Tibial artery (tissue), 4 donors: ENCODE measurements at regions not wholly inside any gene's neighbourhood (a gene's known extent, or its start where the extent isn't known, plus 50 kb on each side); places are given as distances from the start of the nearest gene placed in this dataset.

Source experiments
- DNase-seq, 2 donors: peaks; one replicate each; pipeline ENCODE4 v3.0.0-alpha.2; 2019
- H3K27ac ChIP-seq, 2 donors: fragments of 200-600 bp; sonication (generic) in 1 of 2; 1 replicate in 1 of 2; 2 replicates in 1 of 2; pipeline ENCODE4 v1.5.1; 2018 to 2019; ENCODE audit warnings: mild to moderate bottlenecking in 1 of 2
- H3K27me3 ChIP-seq, 2 donors: fragments of 200-600 bp; sonication (generic) in 1 of 2; one replicate each; pipeline versions ENCODE4 v1.5.1 to v1.6.0; 2016 to 2019
- H3K36me3 ChIP-seq, 3 donors: fragments of 200-600 bp; sonication (generic) in 2 of 3; one replicate each; pipeline ENCODE4 v1.5.1; 2016 to 2019; ENCODE audit warnings: mild to moderate bottlenecking in 2 of 3
- H3K4me1 ChIP-seq, 4 donors: fragments of 200-600 bp; sonication (generic) in 2 of 4; 1 replicate in 3 of 4; 2 replicates in 1 of 4; pipeline ENCODE4 v1.5.1; 2016 to 2019
- H3K4me3 ChIP-seq, 2 donors: fragments of 200-600 bp; sonication (generic) in 1 of 2; 1 replicate in 1 of 2; 2 replicates in 1 of 2; pipeline ENCODE4 v1.5.1; 2018 to 2019; ENCODE audit warnings: mild to moderate bottlenecking in 2 of 2
- H3K9me3 ChIP-seq, 3 donors: fragments of 200-600 bp; sonication (generic) in 1 of 3; one replicate each; pipeline ENCODE4 v1.5.1; 2016 to 2019
- CTCF ChIP-seq, 2 experiments: fragments of 200-600 bp in 1 of 2; fragments of 450-650 bp in 1 of 2; IDR thresholded peaks; one replicate each; pipeline ENCODE4 v1.5.1; 2017 to 2019; ENCODE audit warnings: antibody characterized with exemption in 2 of 2, mild to moderate bottlenecking in 1 of 2, moderate library complexity in 1 of 2
- intact Hi-C: fragments of 100-400 bp; cut with DNase I; formaldehyde crosslinking; loops from one replicate; pipeline ENCODE4 v1.15.0; 2023; ENCODE audit warnings: low total_unique reads

GRCh38 chr18:60775978-60776377, 403.4 kb upstream of the MC4R start:
- H3K27me3 ChIP-seq: no peaks in the 10 kb centered on the region
- DNase-seq: no peak
- H3K27ac ChIP-seq: no peak overlapping the region
- intact Hi-C loops: no loop called here
- TF ChIP-seq CTCF (IDR thresholded peaks at IDR 0.05): no peak
- H3K4me1 ChIP-seq: no peaks in the 10 kb centered on the region
- H3K9me3 ChIP-seq: peaks cover 0 to 8% (median 0%) of the 10 kb centered on the region in 3 donors
- no peaks in the 10 kb centered on the region for H3K36me3 ChIP-seq
- no peak overlapping the region for H3K4me3 ChIP-seq

DNA sequence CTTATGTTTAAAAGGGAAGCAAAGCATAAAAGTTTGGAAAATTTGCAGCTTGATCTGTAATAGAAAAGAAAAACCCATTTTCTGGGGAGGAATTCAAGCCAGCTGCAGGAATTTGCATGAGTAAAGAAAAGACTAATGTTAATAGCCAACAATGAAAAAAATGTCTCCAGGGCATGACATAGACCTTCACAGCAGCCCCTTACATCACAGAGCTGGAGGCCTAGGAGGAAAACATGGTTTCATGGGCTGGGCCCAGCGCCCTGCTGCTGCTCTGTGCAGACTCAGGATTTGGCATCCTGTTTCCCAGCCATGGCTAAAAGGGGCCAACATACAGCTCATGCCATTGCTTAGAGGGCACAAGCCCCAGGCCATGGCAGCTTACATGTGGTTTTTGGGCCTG, 411.6 kb upstream of the MC4R start:
- H3K27ac ChIP-seq: no peak overlapping the region
- H3K4me1 ChIP-seq: no peaks in the 10 kb centered on the region
- DNase-seq: no peak
- intact Hi-C loops: no loop called here
- no peaks in the 10 kb centered on the region for H3K36me3 ChIP-seq
- TF ChIP-seq CTCF (IDR thresholded peaks at IDR 0.05): no peak
- H3K9me3 ChIP-seq: no peaks in the 10 kb centered on the region
- H3K27me3 ChIP-seq: no peaks in the 10 kb centered on the region
- no peak overlapping the region for H3K4me3 ChIP-seq

DNA sequence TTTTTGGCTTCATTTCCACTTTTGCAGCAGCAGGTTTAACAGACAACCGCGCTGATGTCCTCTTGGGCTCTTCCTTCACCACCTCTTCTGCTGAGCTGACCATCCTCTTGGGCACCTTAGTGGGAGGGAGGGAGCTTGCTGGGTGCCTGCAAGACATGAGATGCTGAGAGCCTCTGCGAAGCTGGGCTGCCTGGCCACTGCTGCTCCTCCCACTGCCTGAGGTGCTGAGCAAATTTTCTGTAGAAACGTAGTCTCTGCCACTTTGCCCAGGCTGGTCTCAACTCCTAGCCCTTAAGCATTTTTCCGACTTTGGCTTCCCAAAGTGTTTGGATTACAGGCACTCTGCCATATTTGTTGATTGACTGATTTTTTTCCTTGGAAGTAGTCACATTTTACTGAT, 422.2 kb upstream of the MC4R start:
- TF ChIP-seq CTCF (IDR thresholded peaks at IDR 0.05): no peak
- intact Hi-C loops: no loop called here
- Histone ChIP-seq H3K4me3 (no peak overlapping the region), H3K27ac (no peak overlapping the region), H3K4me1 (no peaks in the 10 kb centered on the region), H3K36me3 (no peaks in the 10 kb centered on the region), H3K9me3 (no peaks in the 10 kb centered on the region), H3K27me3 (no peaks in the 10 kb centered on the region)
- no peak for DNase-seq

DNA sequence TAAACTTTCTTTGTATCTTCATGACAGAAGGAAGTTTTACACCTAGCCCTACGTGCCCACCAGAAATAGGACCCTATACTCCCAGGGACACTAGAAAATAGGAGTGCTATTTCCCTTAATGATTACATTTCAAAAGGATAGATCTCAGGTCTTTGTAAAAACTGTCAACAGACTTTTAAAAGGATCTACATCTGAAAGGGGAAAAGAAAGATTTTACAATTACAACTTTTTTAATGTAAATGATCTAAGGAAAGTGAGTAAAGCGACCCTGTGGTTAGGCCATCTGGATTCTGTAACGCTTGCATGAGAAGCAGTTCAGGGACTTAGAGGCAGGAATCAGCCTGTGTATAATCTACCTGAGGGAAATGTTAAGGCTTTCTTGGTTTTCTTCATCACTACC, 431.8 kb upstream of the MC4R start:
- no peak for DNase-seq
- intact Hi-C loops: no loop called here
- no peaks in the 10 kb centered on the region for H3K27me3 ChIP-seq
- H3K4me1 ChIP-seq: no peaks in the 10 kb centered on the region
- TF ChIP-seq CTCF (IDR thresholded peaks at IDR 0.05): no peak
- H3K36me3 ChIP-seq: no peaks in the 10 kb centered on the region
- no peak overlapping the region for H3K27ac ChIP-seq
- H3K9me3 ChIP-seq: no peaks in the 10 kb centered on the region
- H3K4me3 ChIP-seq: no peak overlapping the region

DNA sequence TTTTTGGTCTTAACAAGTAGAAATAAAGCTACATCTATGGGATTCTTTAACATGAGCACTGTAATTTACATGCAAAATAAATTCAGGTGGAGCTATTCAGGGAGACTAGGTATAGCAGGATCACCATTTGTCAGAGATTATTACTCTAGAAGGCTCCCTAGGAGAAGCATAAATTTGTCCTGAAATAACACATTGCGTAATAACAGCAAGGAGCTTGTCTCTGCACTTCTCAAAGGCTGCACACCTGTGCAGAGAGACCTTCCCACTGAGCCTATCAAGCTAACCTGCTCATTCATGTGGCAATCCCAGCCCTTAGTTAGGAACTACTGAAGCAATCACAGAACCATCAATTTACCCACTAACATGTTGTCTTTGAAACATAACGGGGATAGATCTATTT, 437.4 kb upstream of the MC4R start:
- Histone ChIP-seq H3K27me3 (no peaks in the 10 kb centered on the region), H3K36me3 (no peaks in the 10 kb centered on the region), H3K4me3 (no peak overlapping the region), H3K4me1 (no peaks in the 10 kb centered on the region), H3K27ac (no peak overlapping the region), H3K9me3 (no peaks in the 10 kb centered on the region)
- intact Hi-C loops: no loop called here
- no peak for TF ChIP-seq CTCF (IDR thresholded peaks at IDR 0.05)
- no peak for DNase-seq

GRCh38 chr18:60812921-60813320, 440.3 kb upstream of the MC4R start:
- H3K27ac ChIP-seq: no peak overlapping the region
- H3K36me3 ChIP-seq: no peaks in the 10 kb centered on the region
- intact Hi-C loops: no loop called here

More at GRCh38 chr18:60812921-60813320, 440.3 kb upstream of the MC4R start:
- Histone ChIP-seq H3K9me3 (no peaks in the 10 kb centered on the region), H3K4me3 (no peak overlapping the region), H3K27me3 (no peaks in the 10 kb centered on the region), H3K4me1 (no peaks in the 10 kb centered on the region)
- TF ChIP-seq CTCF (IDR thresholded peaks at IDR 0.05): no peak
- no peak for DNase-seq
